ENCODE measurements at regions not wholly inside any gene's neighbourhood (a gene's known extent, or its start where the extent isn't known, plus 50 kb on each side); places are given as distances from the start of the nearest gene placed in this dataset.

DNA sequence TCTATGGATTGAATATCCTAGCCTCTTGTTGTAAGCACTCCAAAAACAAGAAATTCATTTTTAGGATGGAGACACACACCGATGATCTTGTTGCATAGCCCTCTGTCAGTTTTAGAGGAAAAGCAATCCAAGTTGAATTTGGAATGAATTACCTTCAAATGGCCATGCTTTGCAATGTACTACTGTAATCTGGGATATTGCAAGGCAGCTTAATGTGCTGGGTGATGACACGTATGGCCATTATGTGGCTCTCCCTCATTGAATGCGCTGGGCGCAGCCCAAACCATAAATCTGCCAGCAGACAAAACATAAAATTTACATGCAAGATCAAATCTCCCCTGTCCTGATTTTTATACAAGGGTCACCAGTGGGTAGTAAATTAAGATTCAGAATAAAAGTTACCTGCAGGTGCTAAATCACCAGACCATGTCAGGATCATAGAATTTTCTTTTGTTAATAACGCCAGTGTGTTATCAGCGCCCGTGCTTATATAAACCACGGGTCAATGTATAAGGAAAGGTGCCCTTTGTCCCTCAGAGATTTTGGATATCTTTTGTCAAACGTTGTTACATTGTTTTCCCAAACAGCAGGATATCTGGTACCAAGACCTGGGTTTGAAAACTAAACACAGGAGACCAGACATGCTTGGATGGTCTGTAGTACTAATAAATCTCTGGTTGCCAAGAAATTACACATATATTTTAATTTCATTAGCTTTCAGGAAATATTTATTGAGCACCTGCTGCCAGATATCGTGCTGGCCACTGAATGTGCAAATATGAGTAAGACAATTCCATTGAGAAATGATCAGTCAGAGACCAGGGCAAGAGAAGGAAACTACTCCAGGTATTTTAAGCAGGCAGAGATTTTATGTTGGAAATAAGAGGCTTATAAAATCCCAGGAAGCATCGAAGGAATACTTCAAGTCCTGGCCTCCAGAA is 237.1 kb downstream of the EBLN2 start:
- DNase-seq: peak in 1 of 2 experiments; percentile 0

DNA sequence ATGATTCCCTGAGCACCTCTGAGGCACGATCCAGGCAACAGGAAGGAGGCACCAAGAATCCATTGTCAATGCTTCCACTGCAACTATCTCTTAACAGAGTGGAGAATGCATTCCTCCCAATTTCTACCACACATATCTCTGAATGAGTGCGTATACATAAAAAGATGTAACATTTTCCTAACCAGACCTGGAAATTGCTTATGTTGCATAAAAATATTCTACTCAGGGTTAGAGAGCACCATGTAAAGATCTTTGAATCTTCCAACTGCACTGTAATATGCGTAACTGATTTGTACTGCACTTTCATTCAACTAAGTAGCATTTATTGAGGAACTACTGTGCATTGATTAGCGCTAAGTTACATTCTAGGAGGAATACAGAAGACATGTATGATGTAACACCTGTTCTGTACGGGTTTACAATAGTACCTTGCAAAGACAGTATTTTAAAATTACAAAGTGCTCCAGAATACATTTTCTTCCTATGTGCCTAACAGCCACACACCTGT is 237.8 kb downstream of the EBLN2 start:
- DNase-seq: no peak

DNA sequence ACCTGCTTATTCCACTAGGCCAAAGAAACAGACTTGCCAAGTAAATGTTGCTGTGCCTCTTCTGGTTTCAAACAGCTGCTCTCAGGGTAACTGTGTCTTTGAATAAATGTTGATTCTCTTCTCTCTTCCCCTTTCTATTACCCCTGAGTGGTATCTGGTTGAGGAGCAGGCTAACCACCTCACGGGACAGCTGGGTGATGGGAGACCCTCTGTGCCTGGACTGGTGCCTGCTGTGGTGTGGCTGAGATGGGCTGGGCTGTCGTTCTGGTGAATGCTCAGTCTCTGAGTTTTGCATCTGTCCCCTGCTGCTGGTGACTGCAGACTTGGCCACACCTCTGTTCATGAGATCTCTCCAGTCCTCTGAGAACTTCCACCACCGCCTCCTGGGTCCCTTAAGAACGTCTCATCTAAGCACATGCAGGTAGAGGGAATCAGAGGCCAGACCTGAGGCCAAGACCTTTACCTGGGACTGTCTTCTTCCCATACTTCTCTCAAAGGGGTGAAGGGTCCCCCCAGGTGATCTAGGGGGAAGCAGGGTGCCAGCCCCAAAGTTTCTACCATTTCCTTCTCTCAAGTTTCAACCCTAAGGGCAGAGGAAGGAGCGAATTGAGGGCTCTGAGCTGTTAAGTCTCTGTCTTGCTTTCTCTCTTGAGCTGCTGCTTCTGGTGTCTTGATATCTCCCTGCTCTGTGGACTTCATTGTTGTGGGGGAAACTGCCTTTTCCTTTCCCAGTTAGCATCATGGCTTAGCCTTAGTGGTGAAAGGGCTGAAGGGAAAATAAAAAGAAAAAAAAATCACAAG is 252.9 kb downstream of the EBLN2 start:
- DNase-seq: no peak

DNA sequence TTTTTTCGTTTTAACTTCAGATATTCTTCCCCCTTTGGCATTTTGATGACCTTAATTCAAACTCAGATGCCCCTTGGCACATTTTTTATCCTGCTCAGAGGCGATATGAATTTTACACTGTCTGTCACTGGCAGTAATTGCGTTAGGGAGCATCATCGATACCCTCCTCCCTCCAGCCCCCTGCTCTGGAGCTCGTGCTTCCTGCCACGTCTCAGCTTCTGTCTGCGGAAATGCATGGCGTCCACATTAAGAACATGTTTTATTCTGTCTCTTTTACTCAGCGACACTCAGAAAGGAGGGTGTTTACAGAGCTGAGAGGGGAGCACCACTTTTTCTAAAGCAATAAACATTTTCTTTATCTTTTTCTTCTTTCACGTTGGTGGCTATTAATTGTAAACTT is 254.2 kb downstream of the EBLN2 start:
- DNase-seq: no peak

DNA sequence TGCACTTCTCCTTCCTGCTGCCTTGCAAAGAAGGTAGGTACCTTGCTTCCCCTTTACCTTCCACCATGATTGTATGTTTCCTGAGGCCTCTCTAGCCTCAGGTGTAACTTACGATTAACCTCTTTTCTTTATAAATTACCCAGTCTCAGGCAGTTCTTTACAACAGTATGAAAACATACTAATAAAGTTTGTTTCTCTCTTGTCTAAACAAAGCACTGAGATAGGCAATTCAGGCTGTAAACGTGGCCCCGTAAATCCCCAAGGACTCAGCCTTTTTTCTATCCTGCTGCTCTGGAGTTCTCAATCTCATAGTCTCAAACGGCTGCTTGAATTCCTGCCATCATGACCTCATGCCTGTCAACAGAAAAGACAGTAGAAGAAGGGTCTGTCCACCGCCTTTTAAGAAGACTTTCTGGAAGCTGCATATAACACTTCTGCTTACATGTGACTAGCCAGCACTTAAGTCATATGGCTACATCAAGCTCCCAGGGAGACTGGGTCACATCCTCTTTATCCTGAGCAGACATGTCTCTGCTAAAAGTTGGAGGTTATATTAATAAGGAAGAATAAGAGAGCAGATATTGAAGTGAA is 257.8 kb downstream of the EBLN2 start:
- DNase-seq: no peak

DNA sequence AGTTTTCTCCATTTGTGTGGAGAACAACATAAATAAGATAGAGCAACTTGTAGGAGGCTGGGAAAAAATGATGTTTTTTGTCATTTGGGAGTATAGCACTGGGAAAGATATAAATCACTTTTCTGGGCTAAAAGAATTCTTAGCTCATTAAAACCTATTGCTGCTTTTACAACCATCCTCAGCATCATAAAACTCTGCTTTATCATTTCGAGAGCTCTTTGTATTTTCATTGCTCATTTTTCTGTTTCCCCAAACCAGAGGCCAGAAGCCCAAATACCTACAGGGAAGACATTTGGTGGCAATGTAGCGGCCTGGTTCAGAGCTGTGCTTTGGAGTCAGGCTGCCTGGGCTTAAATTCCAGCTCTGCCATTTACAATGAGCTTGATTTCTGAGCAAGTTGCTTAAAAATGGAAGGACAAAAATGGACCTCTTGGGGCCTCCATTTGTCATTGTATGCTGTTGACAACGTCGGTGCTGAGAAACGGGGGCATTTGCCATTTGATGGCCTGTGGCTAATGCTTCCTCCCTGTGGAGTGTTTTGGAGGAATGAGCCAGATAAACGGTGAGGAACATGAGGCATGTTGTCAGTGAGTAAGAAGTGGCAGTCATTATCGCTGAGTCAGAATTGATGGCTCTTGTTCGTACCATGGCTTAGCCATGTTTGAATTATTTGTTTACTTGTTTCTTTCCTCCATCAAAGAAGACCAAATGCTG is 260.0 kb downstream of the EBLN2 start:
- no peak for DNase-seq

DNA sequence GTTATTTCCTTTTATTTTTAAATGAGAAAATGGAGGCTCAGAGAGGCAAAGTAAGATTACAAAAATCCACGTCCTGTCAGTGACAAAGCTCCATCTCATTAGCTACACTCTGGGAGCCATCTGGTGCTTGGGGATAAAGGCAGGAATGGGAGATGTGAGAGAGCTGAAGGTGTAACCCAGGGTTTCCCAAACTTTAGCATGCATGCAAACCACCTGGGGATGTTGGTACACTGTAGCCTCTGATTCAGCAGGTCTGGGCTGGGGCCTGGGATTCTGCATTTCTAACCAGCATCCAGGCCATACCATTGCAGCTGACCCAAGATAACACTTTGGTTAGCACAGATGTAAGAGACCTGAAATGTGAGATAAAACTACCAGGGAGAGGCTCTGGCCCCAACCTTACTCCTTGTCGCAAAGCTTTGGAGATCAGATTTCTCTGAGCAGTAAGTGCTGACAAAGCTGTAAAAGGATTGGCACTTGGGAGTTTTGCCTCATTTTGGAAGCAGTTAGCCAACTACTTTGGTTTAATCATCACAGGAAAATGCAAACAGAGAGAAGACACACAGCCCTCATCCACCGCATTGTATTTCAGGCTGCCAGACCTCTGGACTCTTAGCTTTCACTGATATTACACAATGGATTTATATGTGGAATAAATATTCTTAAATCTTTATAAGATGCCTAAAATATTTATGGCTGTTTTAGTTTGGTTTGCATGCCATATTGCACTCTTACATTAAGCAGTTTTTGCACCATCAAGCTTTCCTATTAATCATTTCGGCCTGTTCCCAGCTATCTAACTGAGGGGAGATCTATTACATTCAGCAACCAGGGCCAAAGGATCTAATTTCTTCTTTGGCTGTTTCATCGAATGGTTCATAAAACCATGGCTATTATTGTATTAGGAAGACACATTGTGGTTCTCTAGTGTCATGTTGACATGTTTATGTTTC is 263.0 kb downstream of the EBLN2 start:
- no peak for DNase-seq

DNA sequence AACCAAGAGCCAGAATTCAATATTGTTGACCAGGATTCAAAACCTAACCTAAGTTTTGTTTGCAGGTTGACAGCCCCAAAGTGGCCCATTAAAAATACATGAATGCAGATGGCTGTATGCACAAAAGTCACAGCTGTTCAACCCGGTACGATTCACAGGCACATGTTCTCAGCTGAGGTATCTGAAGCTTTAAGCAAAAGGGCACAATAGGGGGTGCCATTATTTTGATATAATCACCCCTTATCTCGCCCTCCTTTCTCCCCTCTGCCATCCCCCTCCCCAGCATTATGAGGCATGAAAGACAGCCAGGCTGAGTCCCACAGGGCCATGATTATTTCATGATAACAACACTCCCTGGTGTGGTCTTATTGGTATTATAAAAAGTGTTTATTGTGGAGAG is 264.9 kb downstream of the EBLN2 start:
- DNase-seq: no peak

DNA sequence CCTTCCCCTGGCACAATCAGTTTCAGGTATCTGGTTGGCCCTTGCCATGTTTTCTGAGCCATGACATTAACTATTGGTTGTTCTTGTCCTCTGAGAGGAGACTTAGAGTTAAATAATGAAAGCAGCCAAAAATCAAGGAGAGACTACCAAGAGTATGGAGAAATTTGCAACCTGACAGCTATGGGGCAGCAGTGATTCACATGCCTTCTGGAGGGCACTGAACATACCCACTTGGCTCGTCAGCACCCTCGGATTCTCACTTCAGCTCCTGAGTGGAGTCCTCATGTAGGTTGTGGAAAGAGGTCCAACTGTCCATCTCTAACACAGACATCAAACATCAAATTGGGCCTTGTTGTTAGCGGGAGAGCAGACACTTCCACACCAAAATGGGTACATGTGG is 265.6 kb downstream of the EBLN2 start:
- no peak for DNase-seq

All from NCI-H187 (cell line).